PC-3 (cell line): ENCODE measurements at regions not wholly inside any gene's neighbourhood (a gene's known extent, or its start where the extent isn't known, plus 50 kb on each side); places are given as distances from the start of the nearest gene placed in this dataset.

Experiments used
- EZH2 ChIP-seq: fragments of 300-600 bp; sonication (generic); IDR thresholded peaks from one replicate; pipeline ENCODE4 v1.6.1; 2017; ENCODE audit warnings: antibody characterized with exemption, mild to moderate bottlenecking, low read length; ENCODE audit not compliant: unreplicated experiment
- EZH2phosphoT487 ChIP-seq: fragments of 300-600 bp; sonication (generic); IDR thresholded peaks from 2 replicates; pipeline ENCODE4 v1.6.1; 2018; ENCODE audit warnings: mild to moderate bottlenecking, antibody characterized with exemption, low read length, borderline replicate concordance
- TF ChIP-seq, protein P1 (sequence below): fragments of 300-600 bp; sonication (generic); conservative IDR thresholded peaks from 2 replicates; pipeline ENCODE4 v1.5.1; 2017; ENCODE audit warnings: antibody characterized with exemption, low read depth, mild to moderate bottlenecking, low read length

DNA sequence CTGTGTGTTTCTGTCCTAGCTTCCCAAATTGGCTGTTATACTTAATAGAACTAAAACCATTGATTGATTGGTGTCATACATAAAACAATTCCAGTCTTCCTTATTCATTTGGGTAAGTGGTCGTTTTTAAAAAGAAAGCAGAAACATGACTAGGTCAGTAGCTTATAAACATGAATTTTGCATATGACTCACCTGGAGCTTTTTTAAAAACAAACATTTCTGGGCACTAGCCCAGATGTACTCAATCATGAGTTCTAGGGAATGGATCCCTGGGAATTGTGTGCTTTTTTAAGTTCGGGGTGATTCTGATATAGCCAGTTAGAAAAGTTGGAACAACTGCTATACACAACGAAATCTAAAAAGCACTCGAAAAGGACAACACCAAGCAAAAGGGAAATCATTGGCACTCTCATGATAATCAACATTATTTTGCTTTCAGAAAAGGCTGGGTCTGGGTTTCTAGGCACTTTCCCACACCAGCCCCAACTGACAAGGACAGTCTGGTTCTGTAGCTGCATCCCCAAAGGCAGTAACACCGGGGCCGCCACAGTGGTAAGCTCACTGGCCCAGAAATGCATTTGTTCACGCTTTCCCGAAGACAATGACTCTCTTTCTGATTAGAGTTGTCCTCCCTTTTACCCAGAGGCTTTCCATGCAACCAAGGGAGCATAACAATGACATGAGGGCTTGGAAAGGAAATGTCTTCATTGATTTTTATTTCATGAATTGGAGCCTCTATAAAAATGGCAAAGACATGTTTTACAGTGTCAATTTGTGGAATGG lies 664.9 kb upstream of the WWC1 start:
- TF ChIP-seq, protein P1, sequence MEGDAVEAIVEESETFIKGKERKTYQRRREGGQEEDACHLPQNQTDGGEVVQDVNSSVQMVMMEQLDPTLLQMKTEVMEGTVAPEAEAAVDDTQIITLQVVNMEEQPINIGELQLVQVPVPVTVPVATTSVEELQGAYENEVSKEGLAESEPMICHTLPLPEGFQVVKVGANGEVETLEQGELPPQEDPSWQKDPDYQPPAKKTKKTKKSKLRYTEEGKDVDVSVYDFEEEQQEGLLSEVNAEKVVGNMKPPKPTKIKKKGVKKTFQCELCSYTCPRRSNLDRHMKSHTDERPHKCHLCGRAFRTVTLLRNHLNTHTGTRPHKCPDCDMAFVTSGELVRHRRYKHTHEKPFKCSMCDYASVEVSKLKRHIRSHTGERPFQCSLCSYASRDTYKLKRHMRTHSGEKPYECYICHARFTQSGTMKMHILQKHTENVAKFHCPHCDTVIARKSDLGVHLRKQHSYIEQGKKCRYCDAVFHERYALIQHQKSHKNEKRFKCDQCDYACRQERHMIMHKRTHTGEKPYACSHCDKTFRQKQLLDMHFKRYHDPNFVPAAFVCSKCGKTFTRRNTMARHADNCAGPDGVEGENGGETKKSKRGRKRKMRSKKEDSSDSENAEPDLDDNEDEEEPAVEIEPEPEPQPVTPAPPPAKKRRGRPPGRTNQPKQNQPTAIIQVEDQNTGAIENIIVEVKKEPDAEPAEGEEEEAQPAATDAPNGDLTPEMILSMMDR, result no peak
- TF ChIP-seq EZH2 (no peak), EZH2phosphoT487 (no peak)
